HepG2 (cell line): ENCODE measurements at regions not wholly inside any gene's neighbourhood (a gene's known extent, or its start where the extent isn't known, plus 50 kb on each side); places are given as distances from the start of the nearest gene placed in this dataset.

Experiments used
- ATAC-seq: fragments of 200-7000 bp; cut with Tn5 transposase; 3 replicates; pipeline ENCODE4 v1.9.1; 2020; ENCODE audit warnings: mild to moderate bottlenecking, moderate library complexity
- BruUV-seq: library from RNA; stranded (reverse); fragments of 400-500 nt; replicated peaks from 2 replicates; lab custom pipeline; 2021; lab: Mats Ljungman, UMichigan
- CTCF ChIA-PET: fragments of 300-600 bp; formaldehyde crosslinking; extraction: SDS; loops from one replicate; lab custom pipeline; 2021; ENCODE audit warnings: low total read pairs, inconsistent platforms, low intra/inter-chr PET ratio; lab: Yijun Ruan, JAX
- POLR2A ChIA-PET: fragments of 350-600 bp; sonication (Branson Sonifier 250); formaldehyde crosslinking; loops from one replicate; lab custom pipeline; 2020; ENCODE audit warnings: antibody characterized with exemption, inconsistent platforms; lab: Yijun Ruan, JAX
- DNase-seq: peaks from one replicate; pipeline ENCODE4 v3.0.0-alpha.2; 2015; ENCODE audit warnings: low spot score
- FAIRE-seq: peaks from 3 replicates; lab custom pipeline; 2011; peaks lifted over from hg19 to GRCh38; lab: Jason Lieb, UNC
- H2AFZ ChIP-seq: one replicate; pipeline ENCODE4 v1.6.1; 2011; ENCODE audit warnings: low read length, inconsistent platforms
- H3K27ac ChIP-seq: fragments of 300-600 bp; 3 replicates; pipeline ENCODE4 v1.8.0; 2011; ENCODE audit warnings: mixed run types, mild to moderate bottlenecking, mixed read lengths, low read length, inconsistent platforms; ENCODE audit not compliant: insufficient read depth; ENCODE audit errors: extremely low read length
- H3K27me3 ChIP-seq, 2 experiments: fragments of 200-600 bp in 1 of 2; 2 replicates in 1 of 2; 3 replicates in 1 of 2; pipeline versions ENCODE4 v1.6.0 to v1.8.0; 2011; ENCODE audit warnings: low read length in 2 of 2, mild to moderate bottlenecking in 2 of 2, moderate library complexity in 2 of 2, inconsistent platforms in 1 of 2; ENCODE audit not compliant: insufficient read depth in 2 of 2, control insufficient read depth in 1 of 2
- H3K36me3 ChIP-seq, 2 experiments: fragments of 200-600 bp in 1 of 2; replicated peaks in 1 of 2; 2 replicates in 1 of 2; 3 replicates in 1 of 2; pipeline versions ENCODE4 v1.5.1 to v1.8.0; 2011; ENCODE audit warnings: low read length in 2 of 2, inconsistent platforms in 1 of 2; ENCODE audit not compliant: insufficient read depth in 2 of 2, control insufficient read depth in 1 of 2
- H3K4me1 ChIP-seq: 2 replicates; pipeline ENCODE4 v1.5.1; 2012; ENCODE audit warnings: low read length, inconsistent platforms; ENCODE audit not compliant: insufficient read depth
- H3K4me2 ChIP-seq: 2 replicates; pipeline ENCODE4 v1.6.0; 2011; ENCODE audit warnings: low read depth, low read length, inconsistent platforms
- H3K4me3 ChIP-seq, 3 experiments: fragments of 200-600 bp in 1 of 3; sonication (generic), shearing (Covaris generic) in 1 of 3; replicated peaks in 1 of 3; 2 replicates each; pipeline ENCODE4 v1.5.1; 2011 to 2016; ENCODE audit warnings: low read length in 3 of 3, inconsistent platforms in 2 of 3, low read depth in 2 of 3, mild to moderate bottlenecking in 2 of 3, control low read depth in 1 of 3, mixed read lengths in 1 of 3; ENCODE audit not compliant: insufficient read depth in 1 of 3
- H3K79me2 ChIP-seq: one replicate; pipeline ENCODE4 v1.6.1; 2011; ENCODE audit warnings: low read length, inconsistent platforms; ENCODE audit not compliant: insufficient read depth
- H3K9ac ChIP-seq: 2 replicates; pipeline ENCODE4 v1.6.0; 2011; ENCODE audit warnings: mild to moderate bottlenecking, low read depth, low read length, inconsistent platforms; ENCODE audit not compliant: insufficient read depth
- H3K9me3 ChIP-seq: 2 replicates; pipeline ENCODE4 v1.5.1; 2012; ENCODE audit warnings: mild to moderate bottlenecking, low read length
- H4K20me1 ChIP-seq: 2 replicates; pipeline ENCODE4 v1.6.0; 2011; ENCODE audit warnings: inconsistent platforms, mild to moderate bottlenecking, low read length, moderate library complexity; ENCODE audit not compliant: insufficient read depth
- ATF1 ChIP-seq: IDR thresholded peaks from 2 replicates; pipeline ENCODE4 v1.6.1; 2016; ENCODE audit warnings: mild to moderate bottlenecking, control low read depth
- HNF4G ChIP-seq, 2 experiments: sonication (generic) in 1 of 2; formaldehyde crosslinking in 1 of 2; IDR thresholded peaks; 2 replicates each; pipeline versions ENCODE4 v1.4.0 to v1.6.1; 2011 to 2020; ENCODE audit warnings: borderline replicate concordance in 2 of 2, low read depth in 2 of 2, mild to moderate bottlenecking in 2 of 2, low read length in 1 of 2, missing genetic modification reagents in 1 of 2, moderate library complexity in 1 of 2
- RBAK ChIP-seq: sonication (generic); formaldehyde crosslinking; IDR thresholded peaks from 2 replicates; pipeline ENCODE4 v1.5.1; 2020; ENCODE audit warnings: mild to moderate bottlenecking, missing genetic modification reagents
- RFXANK ChIP-seq: IDR thresholded peaks from 2 replicates; pipeline ENCODE4 v1.6.1; 2016
- ZNF552 ChIP-seq: sonication (generic); formaldehyde crosslinking; IDR thresholded peaks from 2 replicates; pipeline ENCODE4 v1.9.0; 2022; ENCODE audit warnings: missing genetic modification reagents, mild to moderate bottlenecking, borderline replicate concordance
- ZNF709 ChIP-seq: sonication (generic); formaldehyde crosslinking; IDR thresholded peaks from 2 replicates; pipeline ENCODE4 v1.5.0; 2020; ENCODE audit warnings: mild to moderate bottlenecking, missing genetic modification reagents
- WGBS: methylation state at CpG from one replicate; pipeline ENCODE4 v1.1.6; 2017; ENCODE audit warnings: low lambda C conversion rate; 5-methylcytosine and 5-hydroxymethylcytosine counted together
- in situ Hi-C: cut with HindIII; loops from 2 replicates; pipeline ENCODE4 v1.10.0; 2017; ENCODE audit warnings: low pct_unique_long_range_greater_than_20kb; ENCODE audit not compliant: extremely low pct_ligation_motif_present
- intact Hi-C: fragments of 100-400 bp; cut with micrococcal nuclease; formaldehyde crosslinking; loops from one replicate; pipeline ENCODE4 v1.10.0; 2022; ENCODE audit not compliant: unreplicated experiment

- no TSS peak for BruUV-seq
- DNase-seq: no peak
- 3% methylated on average over 3 of the region's 3 CpGs for WGBS
- H3K27me3 ChIP-seq: no peaks in the 10 kb centered on the region
- no peak for ATAC-seq
- intact Hi-C loops: no loop called here
- TF ChIP-seq HNF4G (IDR thresholded peaks at IDR 0.05; ENCODE audit: borderline replicate concordance, low read depth, low read length) (no peak), HNF4G (CRISPR knock-in tag; IDR thresholded peaks at IDR 0.05; ENCODE audit: borderline replicate concordance, low read depth) (no peak), RBAK (CRISPR knock-in tag) (no peak), ZNF552 (CRISPR knock-in tag) (no peak), ATF1 (no peak)
- no peak overlapping the region for H3K4me3 ChIP-seq
- no peaks in the 10 kb centered on the region for H3K4me1 ChIP-seq
- H3K9me3 ChIP-seq: no peaks in the 10 kb centered on the region
- CTCF ChIA-PET: no interaction called here
- H3K79me2 ChIP-seq: no peaks in the 10 kb centered on the region
- H4K20me1 ChIP-seq: no peaks in the 10 kb centered on the region
- H3K27ac ChIP-seq: no peak overlapping the region
- no peak overlapping the region for H3K4me2 ChIP-seq
- no peak overlapping the region for H3K9ac ChIP-seq
- H2AFZ ChIP-seq: no peak overlapping the region
- POLR2A ChIA-PET: no interaction called here
- no peaks in the 10 kb centered on the region for H3K36me3 ChIP-seq
- FAIRE-seq: no peak
- in situ Hi-C loops: no loop called here
Observed at GRCh38 chr5:107306594-107306993, 364.1 kb downstream of the EFNA5 start.

GRCh38 chr5:107306002-107306401, 364.7 kb downstream of the EFNA5 start:
- 89% methylated on average over 2 of the region's 3 CpGs for WGBS
- no peaks in the 10 kb centered on the region for H3K36me3 ChIP-seq
- ATAC-seq (no peak), DNase-seq (no peak), FAIRE-seq (no peak)
- TF ChIP-seq RFXANK (no peak), ZNF709 (CRISPR knock-in tag) (no peak)
- no peaks in the 10 kb centered on the region for H3K79me2 ChIP-seq
- ChIA-PET CTCF (no interaction called here), POLR2A (no interaction called here)
- H3K9ac ChIP-seq: no peak overlapping the region
- intact Hi-C loops: no loop called here
- no peak overlapping the region for H3K27ac ChIP-seq
- no peaks in the 10 kb centered on the region for H3K27me3 ChIP-seq
- H3K9me3 ChIP-seq: no peaks in the 10 kb centered on the region
- H3K4me2 ChIP-seq: no peak overlapping the region
- no peaks in the 10 kb centered on the region for H4K20me1 ChIP-seq
- BruUV-seq: no TSS peak
- in situ Hi-C loops: no loop called here
- no peak overlapping the region for H3K4me3 ChIP-seq
- H2AFZ ChIP-seq: no peak overlapping the region
- H3K4me1 ChIP-seq: no peaks in the 10 kb centered on the region
